ENCODE measurements at regions not wholly inside any gene's neighbourhood (a gene's known extent, or its start where the extent isn't known, plus 50 kb on each side); places are given as distances from the start of the nearest gene placed in this dataset.
"Not testable (repeated sequence)": the region's sequence is repeated elsewhere in the genome, so short reads cannot be mapped to it uniquely, and the experiment has no call there.

GRCh38 chr6:1215023-1215422 is 96.9 kb upstream of the FOXQ1 start:
- DNase-seq (ENCODE audit: low spot score): no peak
- TF ChIP-seq, protein P1, sequence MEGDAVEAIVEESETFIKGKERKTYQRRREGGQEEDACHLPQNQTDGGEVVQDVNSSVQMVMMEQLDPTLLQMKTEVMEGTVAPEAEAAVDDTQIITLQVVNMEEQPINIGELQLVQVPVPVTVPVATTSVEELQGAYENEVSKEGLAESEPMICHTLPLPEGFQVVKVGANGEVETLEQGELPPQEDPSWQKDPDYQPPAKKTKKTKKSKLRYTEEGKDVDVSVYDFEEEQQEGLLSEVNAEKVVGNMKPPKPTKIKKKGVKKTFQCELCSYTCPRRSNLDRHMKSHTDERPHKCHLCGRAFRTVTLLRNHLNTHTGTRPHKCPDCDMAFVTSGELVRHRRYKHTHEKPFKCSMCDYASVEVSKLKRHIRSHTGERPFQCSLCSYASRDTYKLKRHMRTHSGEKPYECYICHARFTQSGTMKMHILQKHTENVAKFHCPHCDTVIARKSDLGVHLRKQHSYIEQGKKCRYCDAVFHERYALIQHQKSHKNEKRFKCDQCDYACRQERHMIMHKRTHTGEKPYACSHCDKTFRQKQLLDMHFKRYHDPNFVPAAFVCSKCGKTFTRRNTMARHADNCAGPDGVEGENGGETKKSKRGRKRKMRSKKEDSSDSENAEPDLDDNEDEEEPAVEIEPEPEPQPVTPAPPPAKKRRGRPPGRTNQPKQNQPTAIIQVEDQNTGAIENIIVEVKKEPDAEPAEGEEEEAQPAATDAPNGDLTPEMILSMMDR (IDR thresholded peaks at IDR 0.05; ENCODE audit: extremely low read depth, missing control alignments): no peak

GRCh38 chr6:1212919-1213318 is 99.0 kb upstream of the FOXQ1 start:
- TF ChIP-seq, protein P1 (IDR thresholded peaks at IDR 0.05; ENCODE audit: extremely low read depth, missing control alignments): no peak
- DNase-seq (ENCODE audit: low spot score): no peak

- not testable (repeated sequence) for DNase-seq (ENCODE audit: low spot score)
These were observed 99.8 kb upstream of the FOXQ1 start for GRCh38 chr6:1212138-1212537.

GRCh38 chr6:1210631-1211030 is 101.3 kb upstream of the FOXQ1 start:
- not testable (repeated sequence) for DNase-seq (ENCODE audit: low spot score)

DNA sequence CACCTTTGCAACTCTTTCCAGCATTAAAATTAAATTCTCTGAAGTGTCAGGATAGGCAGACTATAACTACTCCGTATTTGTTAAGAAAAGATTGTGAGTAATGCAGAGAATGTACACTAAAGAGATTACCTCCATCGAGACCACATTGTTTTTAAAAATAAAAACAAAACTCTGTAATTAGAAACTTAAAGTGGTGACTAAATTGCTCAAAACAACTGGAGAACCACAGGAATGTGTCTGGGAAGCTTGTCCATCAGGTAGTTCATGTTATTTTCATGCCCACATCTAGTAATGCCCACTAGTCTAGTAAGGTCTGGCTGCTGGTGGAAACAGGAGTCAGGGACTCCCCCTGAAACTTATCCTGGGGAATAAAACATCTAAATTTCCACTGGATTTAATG is 103.0 kb upstream of the FOXQ1 start:
- DNase-seq (ENCODE audit: low spot score): no peak
- TF ChIP-seq, protein P1 (IDR thresholded peaks at IDR 0.05; ENCODE audit: extremely low read depth, missing control alignments): no peak

GRCh38 chr6:1203546-1203945 is 108.4 kb upstream of the FOXQ1 start:
- no peak for DNase-seq (ENCODE audit: low spot score)
- TF ChIP-seq, protein P1 (IDR thresholded peaks at IDR 0.05; ENCODE audit: extremely low read depth, missing control alignments): no peak

GRCh38 chr6:1202201-1202600 is 109.7 kb upstream of the FOXQ1 start:
- no peak for DNase-seq (ENCODE audit: low spot score)
- TF ChIP-seq, protein P1 (IDR thresholded peaks at IDR 0.05; ENCODE audit: extremely low read depth, missing control alignments): no peak

- TF ChIP-seq, protein P1 (IDR thresholded peaks at IDR 0.05; ENCODE audit: extremely low read depth, missing control alignments): no peak
- no peak for DNase-seq (ENCODE audit: low spot score)
These were observed 110.2 kb upstream of the FOXQ1 start for GRCh38 chr6:1201547-1202200.

All from GM20000 (cell line).